H1 (cell line): ENCODE measurements at regions not wholly inside any gene's neighbourhood (a gene's known extent, or its start where the extent isn't known, plus 50 kb on each side); places are given as distances from the start of the nearest gene placed in this dataset.

Experiments
- CTCF ChIA-PET: fragments of 300-600 bp; sonication (Branson Sonifier 250); formaldehyde crosslinking; loops from one replicate; lab custom pipeline; 2021; ENCODE audit not compliant: partially characterized antibody; lab: Charles Lee
- POLR2A ChIA-PET: fragments of 300-600 bp; sonication (Branson Sonifier 250); formaldehyde crosslinking; loops from one replicate; lab custom pipeline; 2021; ENCODE audit warnings: inconsistent platforms; ENCODE audit not compliant: partially characterized antibody; lab: Charles Lee
- DNase-seq, 2 experiments: peaks; one replicate each; pipeline versions ENCODE4 v3.0.0 to v3.0.0-alpha.2; 2010 to 2022; ENCODE audit warnings: low spot score in 2 of 2, low read depth in 1 of 2, mixed read lengths in 1 of 2
- FAIRE-seq: peaks from 2 replicates; lab custom pipeline; 2011; peaks lifted over from hg19 to GRCh38; lab: Jason Lieb, UNC
- H2AFZ ChIP-seq: 2 replicates; pipeline ENCODE4 v1.8.1; 2012; ENCODE audit warnings: low read length, inconsistent platforms
- H2AK5ac ChIP-seq: 2 replicates; pipeline ENCODE4 v1.6.1; 2013; ENCODE audit warnings: low read depth, low read length
- H2BK120ac ChIP-seq: replicated peaks from 2 replicates; pipeline ENCODE3; 2013; ENCODE audit warnings: low read depth, low read length, inconsistent platforms
- H2BK12ac ChIP-seq: 2 replicates; pipeline ENCODE4 v1.6.1; 2013; ENCODE audit warnings: low read depth, low read length
- H2BK15ac ChIP-seq: 2 replicates; pipeline ENCODE4 v1.6.1; 2013; ENCODE audit warnings: low read length
- H2BK20ac ChIP-seq: 2 replicates; pipeline ENCODE4 v1.6.1; 2013; ENCODE audit warnings: low read length
- H2BK5ac ChIP-seq: 2 replicates; pipeline ENCODE4 v1.6.1; 2013; ENCODE audit warnings: low read depth, low read length
- H3K14ac ChIP-seq: 2 replicates; pipeline ENCODE4 v1.6.1; 2013; ENCODE audit warnings: inconsistent platforms; ENCODE audit not compliant: insufficient read length
- H3K18ac ChIP-seq: 2 replicates; pipeline ENCODE4 v1.6.1; 2013; ENCODE audit warnings: low read length; ENCODE audit errors: extremely low read depth
- H3K23ac ChIP-seq: 2 replicates; pipeline ENCODE4 v1.6.1; 2013; ENCODE audit warnings: inconsistent platforms; ENCODE audit not compliant: insufficient read length
- H3K23me2 ChIP-seq: 2 replicates; pipeline ENCODE4 v1.6.1; 2013; ENCODE audit warnings: low read depth, low read length
- H3K27ac ChIP-seq: 2 replicates; pipeline ENCODE4 v1.6.1; 2011; ENCODE audit warnings: low read depth, low read length, inconsistent platforms
- H3K27me3 ChIP-seq, 4 experiments: replicated peaks in 1 of 4; 1 replicate in 1 of 4; 2 replicates in 3 of 4; pipeline versions ENCODE4 v1.6.1 to v1.8.1; 2011 to 2013; ENCODE audit warnings: low read length in 3 of 4, mild to moderate bottlenecking in 3 of 4, inconsistent platforms in 2 of 4, mixed read lengths in 2 of 4, moderate library complexity in 1 of 4; ENCODE audit not compliant: control insufficient read depth in 3 of 4, insufficient read depth in 3 of 4; ENCODE audit errors: extremely low read depth in 1 of 4
- H3K36me3 ChIP-seq, 4 experiments: 2 replicates each; pipeline versions ENCODE4 v1.6.1 to v1.8.1; 2011 to 2013; ENCODE audit warnings: mild to moderate bottlenecking in 4 of 4, low read length in 3 of 4, moderate library complexity in 2 of 4, control low read depth in 1 of 4, inconsistent platforms in 1 of 4; ENCODE audit not compliant: insufficient read depth in 4 of 4, control insufficient read depth in 2 of 4
- H3K4ac ChIP-seq: replicated peaks from 2 replicates; pipeline ENCODE3; 2013; ENCODE audit warnings: low read length, low read depth, mixed read lengths, inconsistent platforms; ENCODE audit not compliant: insufficient read length
- H3K4me1 ChIP-seq, 4 experiments: replicated peaks in 1 of 4; 1 replicate in 1 of 4; 2 replicates in 3 of 4; pipeline versions ENCODE4 v1.6.1 to v1.8.1; 2011 to 2013; ENCODE audit warnings: low read length in 3 of 4, inconsistent platforms in 2 of 4, mixed read lengths in 1 of 4; ENCODE audit not compliant: insufficient read depth in 4 of 4, control insufficient read depth in 3 of 4
- H3K4me2 ChIP-seq, 2 experiments: 2 replicates each; pipeline versions ENCODE4 v1.6.1 to v1.8.1; 2011 to 2013; ENCODE audit warnings: low read depth in 2 of 2, low read length in 2 of 2, control low read depth in 1 of 2, inconsistent platforms in 1 of 2, mild to moderate bottlenecking in 1 of 2; ENCODE audit not compliant: insufficient read depth in 1 of 2
- H3K4me3 ChIP-seq, 4 experiments: fragments of 200-600, 300-600 bp in 1 of 4; sonication (generic), shearing (Covaris generic), sonication (Bioruptor Twin) in 1 of 4; 2 replicates each; pipeline versions ENCODE4 v1.5.1 to v1.8.1; 2011 to 2016; ENCODE audit warnings: low read length in 4 of 4, low read depth in 3 of 4, control low read depth in 2 of 4, inconsistent platforms in 2 of 4, mild to moderate bottlenecking in 2 of 4, mixed read lengths in 1 of 4, moderate library complexity in 1 of 4; ENCODE audit not compliant: insufficient read depth in 2 of 4; ENCODE audit errors: extremely low read depth in 1 of 4
- H3K56ac ChIP-seq: replicated peaks from 2 replicates; pipeline ENCODE3; 2013; ENCODE audit warnings: low read depth, mild to moderate bottlenecking, mixed read lengths, low read length, inconsistent platforms; ENCODE audit not compliant: insufficient read length
- H3K79me1 ChIP-seq: 2 replicates; pipeline ENCODE4 v1.6.1; 2013; ENCODE audit warnings: low read depth, low read length, control low read depth
- H3K79me2 ChIP-seq, 2 experiments: 2 replicates each; pipeline versions ENCODE4 v1.6.1 to v1.8.1; 2012 to 2013; ENCODE audit warnings: low read length in 2 of 2, mild to moderate bottlenecking in 2 of 2, inconsistent platforms in 1 of 2; ENCODE audit not compliant: insufficient read depth in 2 of 2, control insufficient read depth in 1 of 2
- H3K9ac ChIP-seq, 4 experiments: replicated peaks in 1 of 4; 1 replicate in 1 of 4; 2 replicates in 3 of 4; pipeline versions ENCODE4 v1.6.1 to v1.8.1; 2011 to 2013; ENCODE audit warnings: low read depth in 3 of 4, low read length in 3 of 4, control low read depth in 2 of 4, mild to moderate bottlenecking in 2 of 4, moderate library complexity in 2 of 4, inconsistent platforms in 1 of 4; ENCODE audit errors: extremely low read depth in 1 of 4
- H3K9me3 ChIP-seq, 2 experiments: 2 replicates each; pipeline versions ENCODE4 v1.6.1 to v1.8.1; 2012 to 2013; ENCODE audit warnings: mild to moderate bottlenecking in 2 of 2, moderate library complexity in 2 of 2, control low read depth in 1 of 2, inconsistent platforms in 1 of 2, low read depth in 1 of 2, low read length in 1 of 2, mixed read lengths in 1 of 2; ENCODE audit not compliant: insufficient read depth in 2 of 2
- H4K20me1 ChIP-seq, 2 experiments: replicated peaks in 1 of 2; 2 replicates each; pipeline versions ENCODE3 to v1.8.1; 2011 to 2013; ENCODE audit warnings: inconsistent platforms in 2 of 2, low read length in 2 of 2, mild to moderate bottlenecking in 1 of 2; ENCODE audit not compliant: insufficient read depth in 2 of 2, control insufficient read depth in 1 of 2
- H4K5ac ChIP-seq: 2 replicates; pipeline ENCODE4 v1.6.1; 2013; ENCODE audit warnings: low read length, low read depth, mixed read lengths, inconsistent platforms; ENCODE audit not compliant: insufficient read length
- H4K8ac ChIP-seq: 2 replicates; pipeline ENCODE4 v1.8.0; 2013; ENCODE audit warnings: mild to moderate bottlenecking, moderate library complexity, low read length, inconsistent platforms; ENCODE audit not compliant: insufficient read depth; ENCODE audit errors: extremely low read depth
- H4K91ac ChIP-seq: replicated peaks from 2 replicates; pipeline ENCODE3; 2013; ENCODE audit warnings: low read length, mixed read lengths, inconsistent platforms; ENCODE audit not compliant: insufficient read length
- CEBPB ChIP-seq: IDR thresholded peaks from 2 replicates; pipeline ENCODE4 v1.6.1; 2012; ENCODE audit warnings: low read depth, low read length
- EP300 ChIP-seq, 2 experiments: IDR thresholded peaks; 1 replicate in 1 of 2; 2 replicates in 1 of 2; pipeline ENCODE4 v1.6.1; 2011 to 2012; ENCODE audit warnings: low read depth in 2 of 2, low read length in 2 of 2, mild to moderate bottlenecking in 2 of 2, borderline replicate concordance in 1 of 2, inconsistent platforms in 1 of 2, moderate library complexity in 1 of 2
- SRF ChIP-seq: IDR thresholded peaks from 2 replicates; pipeline ENCODE4 v1.6.1; 2011; ENCODE audit warnings: mild to moderate bottlenecking, low read depth, low read length, moderate library complexity
- WGBS, 2 experiments: shearing (Covaris generic) in 1 of 2; methylation state at CpG; one replicate each; pipeline versions ENCODE4 v1.1.6 to v1.1.7; 2013 to 2015; ENCODE audit warnings: low lambda C conversion rate in 2 of 2, mixed read lengths in 2 of 2, inconsistent platforms in 1 of 2, low coverage in 1 of 2, missing lambda C conversion rate in 1 of 2; ENCODE audit not compliant: insufficient replicate concordance in 2 of 2, insufficient coverage in 1 of 2, insufficient read length in 1 of 2; ENCODE audit errors: extremely low coverage in 1 of 2, missing lambda C conversion rate in 1 of 2; 5-methylcytosine and 5-hydroxymethylcytosine counted together

DNA sequence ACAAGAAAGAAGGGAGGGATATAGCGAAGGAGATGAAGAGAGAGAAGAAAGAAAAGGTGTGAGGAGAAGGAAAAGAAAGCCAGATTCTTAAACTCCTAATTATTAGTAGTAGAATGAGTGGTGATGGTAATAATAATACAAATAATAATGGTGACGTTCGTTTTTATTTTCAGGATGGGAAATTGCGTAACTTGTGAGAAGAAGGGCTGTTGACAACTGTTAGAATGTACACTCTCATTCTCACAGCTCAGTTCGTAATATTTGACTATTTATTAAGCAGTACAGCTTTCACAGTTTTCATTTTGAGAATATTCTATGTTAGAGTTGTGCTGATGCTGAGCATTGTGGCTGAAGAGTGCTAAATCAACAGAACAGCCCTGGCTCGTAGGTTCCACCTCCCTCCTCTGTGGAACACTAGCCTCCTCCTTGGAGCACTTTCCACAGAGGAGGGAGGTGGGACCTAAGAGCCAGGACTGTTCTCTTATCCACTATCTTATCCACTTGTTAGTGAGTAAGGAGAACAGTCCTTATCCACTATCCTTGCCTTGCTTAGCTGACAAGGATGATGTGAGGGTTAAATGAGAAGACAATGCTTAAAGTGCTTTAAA is 258.3 kb upstream of the VLDLR start:
- Histone ChIP-seq H2BK5ac (no peak overlapping the region), H3K27ac (no peak overlapping the region), H2BK12ac (no peak overlapping the region; the same call in 1 of the 2 replicates), H3K23ac (no peak overlapping the region), H3K4ac (no peak overlapping the region), H2AFZ (0 out of 2 replicates have a peak overlapping the region, but pooled peaks have one; percentile 86), H3K27me3 (peaks cover 0 to 2% (median 0%) of the 10 kb centered on the region in 4 experiments; a peak in 1 of 7 replicates), H4K20me1 (no peaks in the 10 kb centered on the region), H3K14ac (no peak overlapping the region), H2AK5ac (no peak overlapping the region), H3K9ac (no peak overlapping the region), H4K5ac (no peak overlapping the region), H4K91ac (no peak overlapping the region), H3K9me3 (no peaks in the 10 kb centered on the region), H3K79me1 (no peaks in the 10 kb centered on the region), H3K18ac (no peak overlapping the region), H2BK120ac (no peak overlapping the region), H3K79me2 (no peaks in the 10 kb centered on the region), H3K4me1 (peaks cover 0 to 12% (median 6%) of the 10 kb centered on the region in 4 experiments; a peak in 4 of 7 replicates), H2BK15ac (no peak overlapping the region), H3K4me2 (no peak overlapping the region), H3K4me3 (no peak overlapping the region), H2BK20ac (0 out of 2 replicates have a peak overlapping the region, but pooled peaks have one; percentile 56), H3K36me3 (no peaks in the 10 kb centered on the region; a peak in 2 of 8 replicates), H3K56ac (no peak overlapping the region), H3K23me2 (no peaks in the 10 kb centered on the region), H4K8ac (no peak overlapping the region)
- DNase-seq (no peak), FAIRE-seq (no peak)
- ChIA-PET CTCF (interaction anchor here (0.8 to 1.5 kb wide), 2 partner anchors 15 to 122 kb away, joined by 3 to 4 read pairs; no protein-coding TSS in a partner anchor), POLR2A (no interaction called here)
- WGBS, 2 experiments = 86 to 100% methylated on average over 3 to 6 of the region's 6 CpGs
- TF ChIP-seq SRF (no peak), EP300 (IDR thresholded peaks at IDR 0.05; ENCODE audit: borderline replicate concordance in 1 of 2, low read depth in 2 of 2, low read length in 2 of 2) (peak in 1 of 2 experiments; percentile 64; a peak in 1 of 3 replicates), CEBPB (peak; percentile 71; the same call in 1 of the 2 replicates)
